ENCODE measurements at regions not wholly inside any gene's neighbourhood (a gene's known extent, or its start where the extent isn't known, plus 50 kb on each side); places are given as distances from the start of the nearest gene placed in this dataset.

- H3K79me2 ChIP-seq (ENCODE audit: control insufficient read depth, low read length): peaks cover 86% of the 10 kb centered on the region
- peaks cover 71% of the 10 kb centered on the region for H3K4me1 ChIP-seq (ENCODE audit: control insufficient read depth, low read length)
- H3K4me2 ChIP-seq (ENCODE audit: low read length): peak overlapping the region; percentile 97
- H3K36me3 ChIP-seq (ENCODE audit: control insufficient read depth, low read length): peaks cover 88% of the 10 kb centered on the region
- H3K27ac ChIP-seq (ENCODE audit: low read depth, low read length): peak overlapping the region; percentile 100
- no peaks in the 10 kb centered on the region for H3K9me2 ChIP-seq (replicated peaks; ENCODE audit: control insufficient read depth, low read length)
- TF ChIP-seq EZH2phosphoT487 (IDR thresholded peaks at IDR 0.05; ENCODE audit: borderline replicate concordance, low read length): no peak
- TF ChIP-seq CTCF (IDR thresholded peaks at IDR 0.05; ENCODE audit: low read depth, low read length, poor library complexity, severe bottlenecking): no peak
- no peaks in the 10 kb centered on the region for H3K27me3 ChIP-seq (ENCODE audit: control insufficient read depth, low read length)
- peak overlapping the region; percentile 91 for H3K4me3 ChIP-seq (ENCODE audit: low read length)
- H3F3A ChIP-seq (ENCODE audit: control insufficient read depth, insufficient read depth): peaks cover 33% of the 10 kb centered on the region
- no peaks in the 10 kb centered on the region; the same call in 1 of the 2 replicates for H4K20me1 ChIP-seq (ENCODE audit: control insufficient read depth, insufficient read depth, low read depth, low read length)
- H3K9me3 ChIP-seq (ENCODE audit: control insufficient read depth, insufficient read depth, low read length): no peaks in the 10 kb centered on the region
Observed at GRCh38 chr17:77449908-77450741, 309.4 kb downstream of the SEC14L1 start.

- Histone ChIP-seq H3K36me3 (ENCODE audit: control insufficient read depth, low read length) (peaks cover 91% of the 10 kb centered on the region), H3K27me3 (ENCODE audit: control insufficient read depth, low read length) (no peaks in the 10 kb centered on the region), H3K79me2 (ENCODE audit: control insufficient read depth, low read length) (peaks cover 93% of the 10 kb centered on the region), H3K9me2 (replicated peaks; ENCODE audit: control insufficient read depth, low read length) (no peaks in the 10 kb centered on the region), H3K27ac (ENCODE audit: low read depth, low read length) (peak overlapping the region; percentile 100), H3K4me2 (ENCODE audit: low read length) (peak overlapping the region; percentile 97), H3F3A (ENCODE audit: control insufficient read depth, insufficient read depth) (peaks cover 32% of the 10 kb centered on the region), H3K9me3 (ENCODE audit: control insufficient read depth, insufficient read depth, low read length) (no peaks in the 10 kb centered on the region), H3K4me3 (ENCODE audit: low read length) (peak overlapping the region; percentile 91), H4K20me1 (ENCODE audit: control insufficient read depth, insufficient read depth, low read depth, low read length) (no peaks in the 10 kb centered on the region; the same call in 1 of the 2 replicates), H3K4me1 (ENCODE audit: control insufficient read depth, low read length) (peaks cover 71% of the 10 kb centered on the region)
- TF ChIP-seq CTCF (IDR thresholded peaks at IDR 0.05; ENCODE audit: low read depth, low read length, poor library complexity, severe bottlenecking) (no peak), EZH2phosphoT487 (IDR thresholded peaks at IDR 0.05; ENCODE audit: borderline replicate concordance, low read length) (no peak)
Observed at GRCh38 chr17:77450742-77451244, 310.0 kb downstream of the SEC14L1 start.

- Histone ChIP-seq H3K9me2 (replicated peaks; ENCODE audit: control insufficient read depth, low read length) (no peaks in the 10 kb centered on the region), H3K36me3 (ENCODE audit: control insufficient read depth, low read length) (peaks cover 96% of the 10 kb centered on the region), H3K4me2 (ENCODE audit: low read length) (peak overlapping the region; percentile 97), H3K9me3 (ENCODE audit: control insufficient read depth, insufficient read depth, low read length) (no peaks in the 10 kb centered on the region), H4K20me1 (ENCODE audit: control insufficient read depth, insufficient read depth, low read depth, low read length) (no peaks in the 10 kb centered on the region; the same call in 1 of the 2 replicates), H3K79me2 (ENCODE audit: control insufficient read depth, low read length) (peaks cover 99% of the 10 kb centered on the region), H3K27ac (ENCODE audit: low read depth, low read length) (peak overlapping the region; percentile 100), H3K27me3 (ENCODE audit: control insufficient read depth, low read length) (no peaks in the 10 kb centered on the region), H3K4me1 (ENCODE audit: control insufficient read depth, low read length) (peaks cover 71% of the 10 kb centered on the region), H3K4me3 (ENCODE audit: low read length) (peak overlapping the region; percentile 91), H3F3A (ENCODE audit: control insufficient read depth, insufficient read depth) (peaks cover 32% of the 10 kb centered on the region)
- no peak for TF ChIP-seq CTCF (IDR thresholded peaks at IDR 0.05; ENCODE audit: low read depth, low read length, poor library complexity, severe bottlenecking)
- TF ChIP-seq EZH2phosphoT487 (IDR thresholded peaks at IDR 0.05; ENCODE audit: borderline replicate concordance, low read length): no peak
Observed at GRCh38 chr17:77451245-77451893, 310.6 kb downstream of the SEC14L1 start.
